GM12878 (cell line): ENCODE measurements at regions not wholly inside any gene's neighbourhood (a gene's known extent, or its start where the extent isn't known, plus 50 kb on each side); places are given as distances from the start of the nearest gene placed in this dataset.

ENCODE experiments used
- ATAC-seq: fragments of 200-7000 bp; cut with Tn5 transposase; 3 replicates; pipeline ENCODE4 v1.9.1; 2020; ENCODE audit warnings: mild to moderate bottlenecking, moderate library complexity
- BruUV-seq: library from RNA; stranded (reverse); fragments of 400-500 nt; replicated peaks from 2 replicates; lab custom pipeline; 2021; lab: Mats Ljungman, UMichigan
- CTCF ChIA-PET: fragments of 300-600 bp; sonication (Branson Sonifier 250); formaldehyde crosslinking; extraction: SDS; loops from one replicate; lab custom pipeline; 2021; ENCODE audit warnings: inconsistent platforms; lab: Yijun Ruan, JAX
- POLR2A ChIA-PET: fragments of 350-600 bp; formaldehyde crosslinking; extraction: SDS; loops from one replicate; lab custom pipeline; 2021; ENCODE audit warnings: inconsistent platforms; lab: Charles Lee
- RAD21 ChIA-PET: fragments of 300-600 bp; sonication (Branson Sonifier 250); formaldehyde crosslinking; loops from one replicate; lab custom pipeline; 2023; ENCODE audit warnings: antibody characterized with exemption; ENCODE audit not compliant: unreplicated experiment; lab: Charles Lee
- SMC1A ChIA-PET: fragments of 300-600 bp; sonication (Branson Sonifier 250); formaldehyde crosslinking; loops from one replicate; lab custom pipeline; 2023; ENCODE audit not compliant: unreplicated experiment, uncharacterized antibody; lab: Charles Lee
- DNase-seq: peaks from one replicate; pipeline ENCODE4 v3.0.0-alpha.2; 2011; ENCODE audit warnings: low read depth, low spot score
- FAIRE-seq: peaks from 3 replicates; lab custom pipeline; 2011; peaks lifted over from hg19 to GRCh38; lab: Jason Lieb, UNC
- H2AFZ ChIP-seq: 2 replicates; pipeline ENCODE4 v1.6.0; 2011; ENCODE audit warnings: low read depth, low read length, control low read depth; ENCODE audit not compliant: control insufficient read depth
- H3K27ac ChIP-seq: 2 replicates; pipeline ENCODE4 v1.5.1; 2011; ENCODE audit warnings: control low read depth; ENCODE audit not compliant: control insufficient read depth, insufficient read depth
- H3K27me3 ChIP-seq, 2 experiments: replicated peaks in 1 of 2; 2 replicates each; pipeline versions ENCODE4 v1.6.0 to v1.6.1; 2011; ENCODE audit warnings: low read length in 1 of 2; ENCODE audit not compliant: control insufficient read depth in 2 of 2, insufficient read depth in 2 of 2
- H3K36me3 ChIP-seq, 2 experiments: 2 replicates each; pipeline ENCODE4 v1.5.1; 2011; ENCODE audit warnings: low read length in 1 of 2; ENCODE audit not compliant: control insufficient read depth in 2 of 2, insufficient read depth in 2 of 2
- H3K4me1 ChIP-seq: 2 replicates; pipeline ENCODE4 v1.6.1; 2011; ENCODE audit warnings: mild to moderate bottlenecking, low read length, moderate library complexity, mixed read lengths; ENCODE audit not compliant: control insufficient read depth, insufficient read depth
- H3K4me2 ChIP-seq: 2 replicates; pipeline ENCODE4 v1.6.0; 2011; ENCODE audit warnings: control low read depth; ENCODE audit not compliant: control insufficient read depth, insufficient read depth
- H3K4me3 ChIP-seq: fragments of 200-600 bp; sonication (generic); 2 replicates; pipeline ENCODE4 v1.5.1; 2016
- H3K79me2 ChIP-seq: 2 replicates; pipeline ENCODE4 v1.6.0; 2011; ENCODE audit warnings: low read length; ENCODE audit not compliant: control insufficient read depth, insufficient read depth
- H3K9ac ChIP-seq: 2 replicates; pipeline ENCODE4 v1.8.0; 2011; ENCODE audit warnings: low read length, control low read depth, mixed read lengths; ENCODE audit not compliant: control insufficient read depth, insufficient read depth
- H3K9me3 ChIP-seq: replicated peaks from 3 replicates; pipeline ENCODE4 v1.5.1; 2011; ENCODE audit warnings: mild to moderate bottlenecking, low read length; ENCODE audit not compliant: control insufficient read depth, insufficient read depth
- H4K20me1 ChIP-seq: 2 replicates; pipeline ENCODE4 v1.6.0; 2011; ENCODE audit not compliant: control insufficient read depth, insufficient read depth
- BACH1 ChIP-seq: fragments of 450-650 bp; IDR thresholded peaks from 2 replicates; pipeline ENCODE4 v1.6.1; 2017; ENCODE audit warnings: mild to moderate bottlenecking, borderline replicate concordance
- DPF2 ChIP-seq: fragments of 450-650 bp; IDR thresholded peaks from 2 replicates; pipeline ENCODE4 v1.6.1; 2017; ENCODE audit warnings: mild to moderate bottlenecking
- EGR1 ChIP-seq, 2 experiments: IDR thresholded peaks; 1 replicate in 1 of 2; 2 replicates in 1 of 2; pipeline ENCODE4 v1.6.1; 2011 to 2012; ENCODE audit warnings: low read depth in 2 of 2, low read length in 2 of 2, borderline replicate concordance in 1 of 2, mild to moderate bottlenecking in 1 of 2, moderate library complexity in 1 of 2
- HDGF ChIP-seq: fragments of 450-650 bp; IDR thresholded peaks from 2 replicates; pipeline ENCODE4 v1.6.1; 2016; ENCODE audit warnings: antibody characterized with exemption
- HSF1 ChIP-seq: fragments of 150-350 bp; IDR thresholded peaks from 2 replicates; pipeline ENCODE4 v1.6.1; 2014; ENCODE audit warnings: mild to moderate bottlenecking, low read depth, low read length
- IKZF2 ChIP-seq, 2 experiments: fragments of 450-650 bp; IDR thresholded peaks; 2 replicates each; pipeline ENCODE4 v1.6.1; 2017; ENCODE audit warnings: mild to moderate bottlenecking in 2 of 2, moderate library complexity in 2 of 2
- LARP7 ChIP-seq: fragments of 450-650 bp; IDR thresholded peaks from 2 replicates; pipeline ENCODE4 v1.6.1; 2017; ENCODE audit warnings: mild to moderate bottlenecking
- MEF2A ChIP-seq: IDR thresholded peaks from 2 replicates; pipeline ENCODE4 v1.6.1; 2011; ENCODE audit warnings: low read depth, mild to moderate bottlenecking, low read length, moderate library complexity; ENCODE audit not compliant: insufficient read depth
- PKNOX1 ChIP-seq: fragments of 450-650 bp; IDR thresholded peaks from 2 replicates; pipeline ENCODE4 v1.6.1; 2016; ENCODE audit warnings: mild to moderate bottlenecking
- RCOR1 ChIP-seq: conservative IDR thresholded peaks from 2 replicates; pipeline ENCODE4 v1.6.1; 2012; ENCODE audit warnings: low read depth, low read length, improper control_type of control experiment
- RFX5 ChIP-seq: IDR thresholded peaks from 2 replicates; pipeline ENCODE4 v1.6.1; 2011; ENCODE audit warnings: low read depth, low read length, improper control_type of control experiment
- RUNX3 ChIP-seq: IDR thresholded peaks from 2 replicates; pipeline ENCODE4 v1.6.1; 2012; ENCODE audit warnings: low read length, inconsistent platforms
- SP1 ChIP-seq: IDR thresholded peaks from one replicate; pipeline ENCODE4 v1.6.1; 2011; ENCODE audit warnings: low read depth, low read length
- SREBF1 ChIP-seq: IDR thresholded peaks from 2 replicates; pipeline ENCODE4 v1.6.1; 2012; ENCODE audit warnings: mild to moderate bottlenecking, low read length
- TARDBP ChIP-seq: IDR thresholded peaks from 2 replicates; pipeline ENCODE4 v1.6.1; 2016; ENCODE audit warnings: borderline replicate concordance
- TCF3 ChIP-seq: IDR thresholded peaks from 2 replicates; pipeline ENCODE4 v1.6.1; 2012; ENCODE audit warnings: low read depth, mild to moderate bottlenecking, low read length, borderline replicate concordance; ENCODE audit not compliant: insufficient read depth
- ZBTB33 ChIP-seq: fragments of 450-650 bp; IDR thresholded peaks from 2 replicates; pipeline ENCODE4 v1.6.1; 2017; ENCODE audit warnings: mild to moderate bottlenecking
- ZSCAN29 ChIP-seq: fragments of 450-650 bp; IDR thresholded peaks from 2 replicates; pipeline ENCODE4 v1.6.1; 2017; ENCODE audit warnings: mild to moderate bottlenecking, moderate library complexity
- WGBS: methylation state at CpG from one replicate; pipeline ENCODE4 v1.1.6; 2016; ENCODE audit warnings: low lambda C conversion rate; ENCODE audit not compliant: insufficient replicate concordance, insufficient coverage; ENCODE audit errors: missing lambda C conversion rate; 5-methylcytosine and 5-hydroxymethylcytosine counted together
- in situ Hi-C: fragments of 300-500 bp; cut with MboI; formaldehyde crosslinking; loops from 9 replicates; pipeline ENCODE4 v1.14.3; 2018; ENCODE audit warnings: mixed read lengths
- intact Hi-C: fragments of 100-400 bp; cut with micrococcal nuclease; formaldehyde crosslinking; loops from one replicate; pipeline ENCODE4 v1.14.2; 2022; ENCODE audit not compliant: unreplicated experiment

GRCh38 chr1:118364882-118365281 lies 179.9 kb upstream of the SPAG17 start:
- 0% methylated on average over 1 of the region's 1 CpG for WGBS
- TF ChIP-seq DPF2 (no peak), PKNOX1 (no peak), ZSCAN29 (no peak), TARDBP (no peak), RFX5 (no peak), SP1 (no peak), RCOR1 (no peak), EGR1 (IDR thresholded peaks at IDR 0.05; ENCODE audit: borderline replicate concordance in 1 of 2, low read depth in 2 of 2, low read length in 2 of 2) (no peak), RUNX3 (no peak)
- in situ Hi-C loops: no loop called here
- Histone ChIP-seq H3K4me2 (no peak overlapping the region), H2AFZ (no peak overlapping the region), H3K36me3 (no peaks in the 10 kb centered on the region), H3K27me3 (no peaks in the 10 kb centered on the region), H4K20me1 (no peaks in the 10 kb centered on the region), H3K9ac (no peak overlapping the region), H3K79me2 (no peaks in the 10 kb centered on the region), H3K9me3 (no peaks in the 10 kb centered on the region), H3K4me1 (no peaks in the 10 kb centered on the region), H3K4me3 (no peak overlapping the region), H3K27ac (no peak overlapping the region)
- DNase-seq: no peak
- ChIA-PET RAD21 (no interaction called here), POLR2A (no interaction called here), SMC1A (no interaction called here), CTCF (interaction anchor here (0.7 kb wide), 1 partner anchor 361 kb away, joined by 4 read pairs; no protein-coding TSS in a partner anchor)
- BruUV-seq: no TSS peak
- no peak for FAIRE-seq
- intact Hi-C loops: no loop called here
- ATAC-seq: no peak

DNA sequence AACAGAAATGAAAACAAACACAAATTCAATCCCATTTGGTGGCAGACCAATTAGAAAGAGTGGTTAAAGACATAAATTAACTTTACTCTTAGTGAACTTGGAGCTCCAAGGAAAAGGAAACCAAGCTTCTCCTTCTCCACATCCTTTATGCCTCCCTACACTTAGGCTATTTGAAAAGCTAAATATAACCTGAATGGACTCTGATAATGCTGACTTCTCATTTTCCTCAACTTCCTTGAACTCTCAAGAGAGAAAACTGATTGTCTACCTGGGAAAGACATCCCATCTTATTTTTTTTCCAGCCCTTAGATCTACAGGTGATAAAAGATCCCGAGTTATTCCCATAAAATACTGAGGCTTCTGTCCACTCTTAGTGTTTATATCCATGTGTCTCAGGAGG lies 178.4 kb upstream of the SPAG17 start:
- ChIA-PET SMC1A (no interaction called here), POLR2A (no interaction called here), CTCF (no interaction called here), RAD21 (no interaction called here)
- in situ Hi-C loops (no loop called here), intact Hi-C loops (no loop called here)
- no peaks in the 10 kb centered on the region for H3K9me3 ChIP-seq
- H4K20me1 ChIP-seq: no peaks in the 10 kb centered on the region
- no peak overlapping the region for H3K9ac ChIP-seq
- ATAC-seq (no peak), DNase-seq (no peak), FAIRE-seq (no peak)
- H3K4me2 ChIP-seq: no peak overlapping the region
- 0% methylated on average over 1 of the region's 1 CpG for WGBS
- H3K27me3 ChIP-seq: no peaks in the 10 kb centered on the region
- no TSS peak for BruUV-seq
- H3K4me1 ChIP-seq: no peaks in the 10 kb centered on the region
- H3K4me3 ChIP-seq: no peak overlapping the region
- no peak overlapping the region for H2AFZ ChIP-seq
- H3K36me3 ChIP-seq: no peaks in the 10 kb centered on the region
- no peak overlapping the region for H3K27ac ChIP-seq
- no peaks in the 10 kb centered on the region for H3K79me2 ChIP-seq
- TF ChIP-seq HSF1 (no peak), IKZF2 (IDR thresholded peaks at IDR 0.05) (no peak), LARP7 (no peak), BACH1 (no peak), MEF2A (no peak), SREBF1 (no peak), TCF3 (no peak), HDGF (no peak), ZBTB33 (no peak)
